CMK (cell line): ENCODE measurements at regions not wholly inside any gene's neighbourhood (a gene's known extent, or its start where the extent isn't known, plus 50 kb on each side); places are given as distances from the start of the nearest gene placed in this dataset.

Source experiments
- DNase-seq: peaks from one replicate; pipeline ENCODE4 v3.0.0-alpha.2; 2010; ENCODE audit warnings: low read depth

GRCh38 chr1:234554218-234554697 is 55.7 kb downstream of the IRF2BP2 start:
- DNase-seq = no peak

DNA sequence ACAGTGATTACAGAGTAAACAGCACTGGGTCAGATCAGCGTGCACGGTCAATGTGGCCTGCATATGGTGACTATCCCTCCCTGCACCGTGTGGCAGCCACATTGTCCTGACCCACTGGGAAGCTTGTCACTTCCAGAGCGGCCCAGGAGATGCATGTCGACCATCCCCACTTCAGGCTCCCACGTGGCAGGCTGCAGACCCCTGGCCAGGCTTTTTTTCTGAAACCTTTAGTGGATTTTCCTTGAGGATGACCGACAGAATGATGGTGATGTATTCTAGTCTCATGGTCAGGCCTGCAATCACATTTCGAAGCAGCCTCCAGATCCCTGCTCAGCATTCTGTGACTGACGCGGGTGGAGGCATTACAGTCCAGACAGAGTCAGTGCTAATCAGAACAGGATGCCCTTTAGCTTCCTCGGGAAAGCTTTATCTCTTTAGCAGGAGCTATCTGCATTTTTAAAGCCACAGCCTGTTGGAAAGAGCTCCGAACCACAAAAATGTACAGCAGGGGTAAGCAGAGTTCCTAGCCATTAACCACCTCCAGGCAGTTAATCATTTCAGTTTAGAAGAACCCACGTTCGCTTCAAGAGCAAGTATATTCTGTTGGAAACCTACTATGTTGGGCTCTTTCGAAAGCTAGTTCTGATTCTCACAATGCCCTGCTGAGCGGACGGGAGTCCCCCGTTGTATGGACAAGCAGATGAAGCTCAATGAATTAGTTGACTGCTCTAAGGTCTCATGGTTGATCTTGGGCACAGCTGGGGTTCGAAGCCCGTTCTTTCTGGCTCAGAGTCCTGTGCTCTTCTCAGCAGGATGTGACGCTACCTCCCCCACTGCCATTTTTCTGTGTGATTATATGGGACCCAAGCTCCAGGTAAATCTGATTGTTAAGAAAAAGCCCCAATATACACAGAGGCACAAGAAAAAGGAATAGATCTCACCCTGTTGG is 56.5 kb downstream of the IRF2BP2 start:
- DNase-seq = peak; percentile 72

GRCh38 chr1:234551032-234551378 is 59.0 kb downstream of the IRF2BP2 start:
- no peak for DNase-seq

- no peak for DNase-seq
Measured at GRCh38 chr1:234550341-234551031, 59.5 kb downstream of the IRF2BP2 start.

DNA sequence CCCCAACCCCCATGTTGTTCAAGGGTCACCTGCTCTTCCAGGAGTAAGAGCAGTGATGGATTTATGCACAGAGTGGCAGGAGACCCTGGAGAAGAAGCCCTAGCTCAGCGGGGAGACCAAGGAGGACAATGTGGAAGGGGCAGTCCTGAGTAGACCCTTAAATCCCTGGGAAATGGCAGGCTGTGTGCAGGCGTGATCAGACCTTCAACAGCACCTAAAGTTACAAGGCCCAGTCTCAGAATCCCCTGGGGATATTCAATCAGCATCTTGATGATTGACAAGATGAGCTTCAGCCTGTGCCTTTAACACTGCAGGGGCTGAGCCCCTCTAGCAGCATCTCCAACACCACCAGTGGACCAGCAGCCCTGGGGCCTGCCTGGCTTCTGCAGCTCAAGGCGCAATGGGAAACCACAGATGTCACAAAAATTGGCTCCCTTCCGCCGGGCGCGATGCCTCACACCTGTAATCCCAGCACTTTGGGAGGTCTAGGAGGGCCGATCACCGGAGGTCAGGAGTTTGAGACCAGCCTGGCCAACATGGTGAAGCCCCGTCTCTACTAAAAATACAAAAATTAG is 60.4 kb downstream of the IRF2BP2 start:
- DNase-seq = no peak

- peak; percentile 76 for DNase-seq
Measured at GRCh38 chr1:234546890-234547788, 62.8 kb downstream of the IRF2BP2 start.

DNA sequence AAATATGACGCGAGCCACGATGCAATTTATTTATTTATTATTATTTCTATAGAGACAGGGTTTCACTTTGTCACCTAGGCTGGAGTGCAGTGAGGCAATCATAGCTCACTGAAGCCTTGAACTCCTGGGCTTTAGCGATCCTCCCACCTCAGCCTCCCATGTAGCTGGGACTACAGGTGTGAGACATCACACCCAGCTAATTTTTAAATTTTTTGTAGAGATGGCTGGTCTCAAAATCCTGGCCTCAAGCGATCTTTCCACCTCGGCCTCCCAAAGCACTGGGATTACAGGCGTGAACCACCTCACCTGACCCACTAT is 63.6 kb downstream of the IRF2BP2 start:
- DNase-seq = no peak

DNA sequence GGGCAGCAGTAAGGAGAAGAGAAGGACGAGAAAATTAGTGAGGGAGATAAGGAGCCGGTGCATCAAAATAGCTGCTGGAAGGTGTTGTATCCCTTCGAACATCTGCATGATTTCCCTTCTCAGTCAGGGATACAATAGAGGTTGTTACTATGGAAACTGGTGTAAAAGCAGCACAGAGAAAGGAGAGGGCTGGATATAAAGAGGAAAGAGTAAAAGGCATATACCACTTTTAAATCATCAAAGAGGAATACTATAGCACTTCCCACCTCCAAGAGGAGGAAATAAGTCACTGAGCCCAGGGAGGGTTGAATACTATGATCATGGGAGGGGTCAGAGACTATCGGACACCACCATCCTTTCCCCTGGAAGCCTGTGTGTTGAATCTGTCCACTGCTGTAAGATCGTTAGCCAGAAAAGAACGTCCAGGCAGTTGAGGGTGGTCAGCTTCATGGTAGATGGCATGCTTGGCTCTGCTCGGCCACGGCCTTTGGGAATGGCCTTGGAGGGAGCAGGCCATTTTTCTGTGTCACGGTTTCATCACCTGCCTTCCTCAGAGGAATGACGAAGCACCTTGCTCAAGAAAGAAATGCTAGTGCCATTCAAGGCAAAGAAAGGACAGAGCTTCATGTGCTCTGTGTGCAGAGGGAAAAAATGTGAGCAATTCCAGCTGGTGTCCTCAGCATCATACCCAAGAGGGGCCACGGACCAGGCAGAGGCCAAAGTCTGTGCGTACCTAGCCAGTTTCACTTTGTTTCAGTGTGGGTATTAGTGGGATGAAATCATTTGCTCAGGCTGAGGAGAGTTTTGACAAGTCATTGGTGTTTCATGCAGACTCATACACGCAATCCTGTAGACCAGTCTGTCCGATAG is 64.2 kb downstream of the IRF2BP2 start:
- DNase-seq = no peak

- DNase-seq = no peak
Measured at GRCh38 chr1:234544087-234544579, 65.2 kb upstream of the TARBP1 start.

- no peak for DNase-seq
Measured at GRCh38 chr1:234543442-234544086, 64.6 kb upstream of the TARBP1 start.

GRCh38 chr1:234542211-234542850 is 63.4 kb upstream of the TARBP1 start:
- no peak for DNase-seq

GRCh38 chr1:234541286-234541975 is 62.5 kb upstream of the TARBP1 start:
- DNase-seq = no peak

DNA sequence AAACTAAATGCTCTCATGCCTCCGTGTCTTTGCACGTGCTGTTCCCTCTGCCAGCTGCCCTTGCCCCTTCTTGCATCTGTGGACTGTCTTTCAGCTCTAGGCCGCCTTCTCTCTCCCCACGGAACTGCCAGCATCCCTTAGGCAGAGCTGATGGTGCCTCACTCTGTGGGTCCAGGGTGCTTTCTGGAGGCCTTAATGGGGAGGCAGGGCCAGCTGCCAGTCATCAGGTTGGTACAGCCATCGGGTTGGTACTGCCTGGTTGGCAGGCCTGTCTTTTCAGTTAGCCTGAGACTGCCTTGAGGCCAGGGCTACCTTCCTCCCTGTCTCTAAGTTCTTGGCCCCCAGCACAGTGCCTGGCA is 61.4 kb upstream of the TARBP1 start:
- no peak for DNase-seq

DNA sequence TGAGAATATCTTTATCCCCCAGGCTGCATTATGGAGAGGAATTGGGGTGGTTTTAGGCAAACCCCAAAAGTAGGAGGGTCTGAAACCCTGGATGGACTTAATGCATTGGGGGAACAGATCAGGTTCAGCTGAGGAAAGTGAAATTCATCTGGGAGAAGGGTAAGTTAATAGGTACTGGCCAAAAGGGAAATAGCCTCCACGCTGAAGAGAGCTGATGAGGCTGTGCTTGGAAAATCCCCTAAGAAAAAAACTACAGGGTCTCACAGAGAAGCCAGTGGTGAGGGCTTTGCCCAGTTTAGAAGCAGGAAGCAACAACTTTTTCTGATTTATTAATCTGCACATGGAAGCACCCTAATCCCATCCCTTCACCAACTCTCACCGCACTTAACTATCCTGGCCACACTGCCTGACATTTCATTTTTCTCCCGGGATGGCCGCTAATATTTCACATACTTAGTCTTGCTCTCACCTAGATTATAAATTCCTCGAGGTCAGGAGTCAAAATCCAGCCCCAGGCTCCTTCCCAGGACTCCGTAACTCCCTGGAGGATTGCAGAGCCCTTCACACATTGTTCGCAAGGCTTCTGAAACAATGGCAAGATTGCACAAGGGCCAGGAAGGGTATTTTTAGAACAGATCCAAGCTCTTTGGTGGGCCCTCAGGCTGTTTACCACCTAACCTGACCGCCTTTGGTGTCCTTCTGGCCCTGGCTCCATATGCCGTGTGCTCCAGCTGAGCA is 60.9 kb upstream of the TARBP1 start:
- no peak for DNase-seq

DNA sequence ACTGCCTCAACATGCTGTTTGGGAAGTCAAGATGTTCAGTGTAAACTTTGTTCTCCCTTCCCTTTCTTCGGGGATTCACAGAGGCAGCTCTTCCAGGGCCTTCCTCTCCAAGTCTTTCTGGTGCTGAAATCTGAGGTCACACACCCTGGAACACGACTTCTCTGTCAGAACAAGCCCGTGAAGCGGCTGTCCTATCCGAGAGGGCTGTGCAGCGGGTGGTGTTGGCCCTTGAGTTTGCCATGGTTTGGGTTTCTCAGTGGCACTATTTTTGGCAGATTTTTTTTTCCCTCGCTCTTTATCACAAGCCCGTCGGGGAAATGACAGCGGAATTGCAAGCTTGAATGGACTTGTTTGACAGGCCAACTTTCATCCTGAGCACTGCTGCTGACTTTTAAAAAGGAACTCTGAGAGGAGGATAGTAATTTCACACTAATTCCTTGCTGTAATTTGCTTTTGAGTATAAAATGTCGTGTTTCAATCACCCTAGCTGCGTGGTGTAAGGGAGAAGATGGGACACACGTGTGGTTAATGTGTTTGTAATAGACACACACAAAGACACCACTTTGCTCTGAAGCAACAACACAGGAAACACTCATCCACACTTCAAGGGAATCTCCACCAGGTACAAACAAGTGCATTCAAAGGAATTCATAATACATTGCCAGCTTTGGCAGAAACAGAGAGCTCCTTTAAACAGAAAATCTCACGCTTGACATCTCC is 60.1 kb upstream of the TARBP1 start:
- DNase-seq = no peak

DNA sequence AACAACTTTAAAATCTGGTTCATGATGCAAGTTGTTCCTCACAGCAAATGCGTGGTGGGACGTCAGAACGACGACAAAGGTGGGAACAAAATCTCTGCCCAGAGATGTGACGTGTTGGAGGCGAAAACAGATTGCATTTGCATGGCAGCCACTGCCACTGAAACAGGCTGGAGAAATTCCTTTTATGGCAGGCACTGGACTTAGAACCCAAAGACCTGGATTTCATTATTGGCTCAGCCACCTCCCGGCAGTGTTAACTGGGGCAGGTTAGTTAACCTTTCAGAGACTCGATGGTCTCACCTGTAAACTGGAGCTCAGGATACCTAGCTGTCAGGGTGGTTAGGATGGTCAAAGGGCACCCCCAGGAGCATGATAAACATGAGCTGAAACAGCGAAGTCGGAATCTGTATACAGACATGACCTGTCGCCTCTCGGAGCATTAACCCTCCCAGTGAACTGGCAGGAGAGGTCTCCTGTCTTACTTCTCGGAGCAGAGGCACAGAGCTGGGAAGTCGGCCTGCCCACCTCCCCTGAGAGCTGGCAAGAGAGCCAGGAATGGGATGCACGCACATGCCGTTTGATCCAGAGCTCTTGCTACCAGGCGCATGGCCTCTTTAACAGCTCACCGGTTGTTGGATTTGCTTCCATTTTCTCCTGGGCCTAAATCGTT is 59.2 kb upstream of the TARBP1 start:
- DNase-seq = no peak

DNA sequence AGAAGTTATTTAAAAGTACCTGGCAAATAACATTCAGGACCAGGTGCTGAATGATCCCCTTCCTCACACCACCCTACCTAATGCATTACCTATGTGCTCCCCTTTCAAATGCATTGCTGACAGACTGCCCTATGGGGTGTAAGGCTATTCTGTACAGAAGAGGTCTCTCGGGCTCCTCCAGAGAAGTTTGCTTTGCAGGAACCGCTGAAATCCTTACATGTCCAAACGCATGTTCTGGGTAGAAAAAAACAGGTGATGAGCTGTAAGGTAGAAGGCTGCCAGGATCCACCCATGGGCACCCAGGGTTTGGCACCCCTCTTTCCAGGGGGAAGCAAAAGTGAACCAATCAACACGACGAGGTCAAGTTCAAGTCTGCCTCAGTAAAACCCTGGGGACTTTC is 58.3 kb upstream of the TARBP1 start:
- DNase-seq = no peak
